ENCODE measurements at regions not wholly inside any gene's neighbourhood (a gene's known extent, or its start where the extent isn't known, plus 50 kb on each side); places are given as distances from the start of the nearest gene placed in this dataset.

- Mint-ChIP-seq H3K4me3 (no peak overlapping the region), H3K4me1 (ENCODE audit: low read depth) (no peaks in the 10 kb centered on the region), H3K36me3 (ENCODE audit: low read depth) (no peaks in the 10 kb centered on the region), H3K27me3 (peaks cover 57% of the 10 kb centered on the region), H3K9me3 (peaks cover 14% of the 10 kb centered on the region), H3K27ac (no peak overlapping the region)
Measured at GRCh38 chr1:47515164-47515789, 77.4 kb downstream of the FOXD2 start.

- Mint-ChIP-seq H3K9me3 (peaks cover 14% of the 10 kb centered on the region), H3K4me3 (no peak overlapping the region), H3K4me1 (ENCODE audit: low read depth) (no peaks in the 10 kb centered on the region), H3K27me3 (peaks cover 40% of the 10 kb centered on the region), H3K36me3 (ENCODE audit: low read depth) (no peaks in the 10 kb centered on the region), H3K27ac (no peak overlapping the region)
Measured at GRCh38 chr1:47517946-47518345, 80.1 kb downstream of the FOXD2 start.

GRCh38 chr1:47519491-47519890, 81.6 kb downstream of the FOXD2 start:
- H3K9me3 Mint-ChIP-seq = peaks cover 3% of the 10 kb centered on the region
- no peak overlapping the region for H3K27ac Mint-ChIP-seq
- H3K4me3 Mint-ChIP-seq = no peak overlapping the region
- peaks cover 40% of the 10 kb centered on the region for H3K27me3 Mint-ChIP-seq
- no peaks in the 10 kb centered on the region for H3K4me1 Mint-ChIP-seq (ENCODE audit: low read depth)
- H3K36me3 Mint-ChIP-seq (ENCODE audit: low read depth) = no peaks in the 10 kb centered on the region

GRCh38 chr1:47519971-47520370, 82.1 kb downstream of the FOXD2 start:
- H3K9me3 Mint-ChIP-seq = no peaks in the 10 kb centered on the region
- H3K27me3 Mint-ChIP-seq = peaks cover 41% of the 10 kb centered on the region

GRCh38 chr1:47521034-47521881, 83.4 kb downstream of the FOXD2 start:
- H3K9me3 Mint-ChIP-seq = no peaks in the 10 kb centered on the region
- no peak overlapping the region for H3K27ac Mint-ChIP-seq
- H3K4me3 Mint-ChIP-seq = no peak overlapping the region
- no peaks in the 10 kb centered on the region for H3K36me3 Mint-ChIP-seq (ENCODE audit: low read depth)
- no peaks in the 10 kb centered on the region for H3K4me1 Mint-ChIP-seq (ENCODE audit: low read depth)
- H3K27me3 Mint-ChIP-seq = peaks cover 48% of the 10 kb centered on the region

More at GRCh38 chr1:47519971-47520370, 82.1 kb downstream of the FOXD2 start:
- no peaks in the 10 kb centered on the region for H3K36me3 Mint-ChIP-seq (ENCODE audit: low read depth)
- no peak overlapping the region for H3K27ac Mint-ChIP-seq
- H3K4me1 Mint-ChIP-seq (ENCODE audit: low read depth) = no peaks in the 10 kb centered on the region
- H3K4me3 Mint-ChIP-seq = no peak overlapping the region

- no peaks in the 10 kb centered on the region for H3K9me3 Mint-ChIP-seq
- H3K4me3 Mint-ChIP-seq = no peak overlapping the region
- no peaks in the 10 kb centered on the region for H3K36me3 Mint-ChIP-seq (ENCODE audit: low read depth)
- no peak overlapping the region for H3K27ac Mint-ChIP-seq
- H3K27me3 Mint-ChIP-seq = peaks cover 46% of the 10 kb centered on the region
- no peaks in the 10 kb centered on the region for H3K4me1 Mint-ChIP-seq (ENCODE audit: low read depth)
Measured at GRCh38 chr1:47522935-47523834, 85.3 kb downstream of the FOXD2 start.

GRCh38 chr1:47523835-47524215, 86.0 kb downstream of the FOXD2 start:
- no peaks in the 10 kb centered on the region for H3K4me1 Mint-ChIP-seq (ENCODE audit: low read depth)
- H3K27ac Mint-ChIP-seq = no peak overlapping the region
- no peaks in the 10 kb centered on the region for H3K36me3 Mint-ChIP-seq (ENCODE audit: low read depth)
- H3K4me3 Mint-ChIP-seq = no peak overlapping the region
- peaks cover 4% of the 10 kb centered on the region for H3K9me3 Mint-ChIP-seq
- H3K27me3 Mint-ChIP-seq = peaks cover 51% of the 10 kb centered on the region

- peaks cover 8% of the 10 kb centered on the region for H3K9me3 Mint-ChIP-seq
- peaks cover 4% of the 10 kb centered on the region for H3K36me3 Mint-ChIP-seq (ENCODE audit: low read depth)
- no peaks in the 10 kb centered on the region for H3K4me1 Mint-ChIP-seq (ENCODE audit: low read depth)
- no peak overlapping the region for H3K27ac Mint-ChIP-seq
- H3K4me3 Mint-ChIP-seq = no peak overlapping the region
- H3K27me3 Mint-ChIP-seq = peaks cover 55% of the 10 kb centered on the region
Measured at GRCh38 chr1:47524272-47524671, 86.4 kb downstream of the FOXD2 start.

GRCh38 chr1:47527653-47528272, 89.9 kb downstream of the FOXD2 start:
- H3K4me1 Mint-ChIP-seq (ENCODE audit: low read depth) = no peaks in the 10 kb centered on the region
- peaks cover 12% of the 10 kb centered on the region for H3K9me3 Mint-ChIP-seq
- no peak overlapping the region for H3K4me3 Mint-ChIP-seq
- H3K27ac Mint-ChIP-seq = no peak overlapping the region
- peaks cover 5% of the 10 kb centered on the region for H3K36me3 Mint-ChIP-seq (ENCODE audit: low read depth)
- peaks cover 79% of the 10 kb centered on the region for H3K27me3 Mint-ChIP-seq

GRCh38 chr1:47529520-47530098, 91.8 kb downstream of the FOXD2 start:
- H3K9me3 Mint-ChIP-seq = peaks cover 12% of the 10 kb centered on the region
- H3K4me3 Mint-ChIP-seq = no peak overlapping the region
- peaks cover 77% of the 10 kb centered on the region for H3K27me3 Mint-ChIP-seq
- peaks cover 9% of the 10 kb centered on the region for H3K4me1 Mint-ChIP-seq (ENCODE audit: low read depth)
- H3K36me3 Mint-ChIP-seq (ENCODE audit: low read depth) = peaks cover 5% of the 10 kb centered on the region
- H3K27ac Mint-ChIP-seq = no peak overlapping the region

GRCh38 chr1:47532921-47533792, 95.3 kb downstream of the FOXD2 start:
- peak overlapping the region; percentile 47 for H3K4me3 Mint-ChIP-seq
- H3K36me3 Mint-ChIP-seq (ENCODE audit: low read depth) = peaks cover 5% of the 10 kb centered on the region
- H3K4me1 Mint-ChIP-seq (ENCODE audit: low read depth) = peaks cover 11% of the 10 kb centered on the region
- peaks cover 69% of the 10 kb centered on the region for H3K27me3 Mint-ChIP-seq
- H3K27ac Mint-ChIP-seq = no peak overlapping the region
- peaks cover 12% of the 10 kb centered on the region for H3K9me3 Mint-ChIP-seq

GRCh38 chr1:47533793-47534328, 96.0 kb downstream of the FOXD2 start:
- Mint-ChIP-seq H3K4me3 (no peak overlapping the region), H3K36me3 (ENCODE audit: low read depth) (peaks cover 5% of the 10 kb centered on the region), H3K27me3 (peaks cover 69% of the 10 kb centered on the region), H3K9me3 (peaks cover 8% of the 10 kb centered on the region), H3K27ac (no peak overlapping the region), H3K4me1 (ENCODE audit: low read depth) (peaks cover 11% of the 10 kb centered on the region)

- no peaks in the 10 kb centered on the region for H3K36me3 Mint-ChIP-seq (ENCODE audit: low read depth)
- H3K27me3 Mint-ChIP-seq = peaks cover 63% of the 10 kb centered on the region
- peaks cover 3% of the 10 kb centered on the region for H3K9me3 Mint-ChIP-seq
- H3K4me3 Mint-ChIP-seq = no peak overlapping the region
- H3K27ac Mint-ChIP-seq = no peak overlapping the region
- peaks cover 11% of the 10 kb centered on the region for H3K4me1 Mint-ChIP-seq (ENCODE audit: low read depth)
Measured at GRCh38 chr1:47534436-47534835, 96.6 kb downstream of the FOXD2 start.

Data from stimulated activated naive CD8-positive, alpha-beta T cell treated with anti-CD3 and anti-CD28 coated beads, Interleukin-15, Interleukin-2, amounts not matched to agents 100 ng/mL and 50 ng/mL, for 24 hours (primary cell).